Hepatocyte (in vitro differentiated cells): ENCODE measurements at regions not wholly inside any gene's neighbourhood (a gene's known extent, or its start where the extent isn't known, plus 50 kb on each side); places are given as distances from the start of the nearest gene placed in this dataset.

ENCODE experiments used
- DNase-seq: peaks from one replicate; pipeline ENCODE4 v3.0.0-alpha.2; 2016; ENCODE audit warnings: low spot score
- H2AFZ ChIP-seq: fragments of 200-600 bp; sonication (generic); 2 replicates; pipeline ENCODE4 v1.6.0; 2016; ENCODE audit warnings: antibody characterized with exemption, mild to moderate bottlenecking
- H3K27ac ChIP-seq: fragments of 200-600 bp; sonication (generic); 2 replicates; pipeline ENCODE4 v1.5.1; 2016; ENCODE audit warnings: mild to moderate bottlenecking
- H3K27me3 ChIP-seq: fragments of 200-600 bp; sonication (generic); 2 replicates; pipeline ENCODE4 v1.6.1; 2016
- H3K36me3 ChIP-seq: fragments of 200-600 bp; sonication (generic); replicated peaks from 2 replicates; pipeline ENCODE4 v1.5.1; 2016; ENCODE audit warnings: low read depth; ENCODE audit not compliant: insufficient read depth
- H3K4me1 ChIP-seq: fragments of 200-600 bp; sonication (generic); 2 replicates; pipeline ENCODE4 v1.5.1; 2016; ENCODE audit warnings: mild to moderate bottlenecking, moderate library complexity; ENCODE audit not compliant: insufficient read depth
- H3K4me2 ChIP-seq: fragments of 200-600 bp; sonication (generic); 2 replicates; pipeline ENCODE4 v1.6.0; 2016
- H3K4me3 ChIP-seq: fragments of 200-600 bp; sonication (generic); 2 replicates; pipeline ENCODE4 v1.5.1; 2016; ENCODE audit warnings: mild to moderate bottlenecking
- H3K79me2 ChIP-seq: fragments of 200-600 bp; sonication (generic); 2 replicates; pipeline ENCODE4 v1.6.0; 2017; ENCODE audit warnings: mild to moderate bottlenecking
- H3K9me2 ChIP-seq: fragments of 200-600 bp; sonication (generic); replicated peaks from 2 replicates; pipeline ENCODE4 v1.6.0; 2017; ENCODE audit warnings: mild to moderate bottlenecking; ENCODE audit not compliant: insufficient read depth
- H3K9me3 ChIP-seq: fragments of 200-600 bp; sonication (generic); 2 replicates; pipeline ENCODE4 v1.5.1; 2016; ENCODE audit warnings: low read depth, mild to moderate bottlenecking
- H4K20me1 ChIP-seq: fragments of 200-600 bp; sonication (generic); 2 replicates; pipeline ENCODE4 v1.6.0; 2016; ENCODE audit warnings: mild to moderate bottlenecking; ENCODE audit not compliant: insufficient read depth, poor library complexity, severe bottlenecking
- EZH2 ChIP-seq: fragments of 200-600 bp; sonication (generic); IDR thresholded peaks from 2 replicates; pipeline ENCODE4 v1.6.1; 2016; ENCODE audit warnings: antibody characterized with exemption, mild to moderate bottlenecking, borderline replicate concordance
- EZH2phosphoT487 ChIP-seq: fragments of 200-600 bp; sonication (generic); IDR thresholded peaks from one replicate; pipeline ENCODE4 v1.6.1; 2018; ENCODE audit warnings: antibody characterized with exemption, mild to moderate bottlenecking, low read depth, moderate library complexity; ENCODE audit not compliant: unreplicated experiment, severe bottlenecking
- WGBS: methylation state at CpG from one replicate; pipeline ENCODE4 v1.1.6; 2016; ENCODE audit warnings: low lambda C conversion rate; ENCODE audit errors: missing lambda C conversion rate; 5-methylcytosine and 5-hydroxymethylcytosine counted together
- TF ChIP-seq, protein P1 (sequence below): fragments of 200-600 bp; sonication (generic); IDR thresholded peaks from 2 replicates; pipeline ENCODE4 v1.5.1; 2016; ENCODE audit warnings: antibody characterized with exemption, mild to moderate bottlenecking; ENCODE audit not compliant: poor library complexity

DNA sequence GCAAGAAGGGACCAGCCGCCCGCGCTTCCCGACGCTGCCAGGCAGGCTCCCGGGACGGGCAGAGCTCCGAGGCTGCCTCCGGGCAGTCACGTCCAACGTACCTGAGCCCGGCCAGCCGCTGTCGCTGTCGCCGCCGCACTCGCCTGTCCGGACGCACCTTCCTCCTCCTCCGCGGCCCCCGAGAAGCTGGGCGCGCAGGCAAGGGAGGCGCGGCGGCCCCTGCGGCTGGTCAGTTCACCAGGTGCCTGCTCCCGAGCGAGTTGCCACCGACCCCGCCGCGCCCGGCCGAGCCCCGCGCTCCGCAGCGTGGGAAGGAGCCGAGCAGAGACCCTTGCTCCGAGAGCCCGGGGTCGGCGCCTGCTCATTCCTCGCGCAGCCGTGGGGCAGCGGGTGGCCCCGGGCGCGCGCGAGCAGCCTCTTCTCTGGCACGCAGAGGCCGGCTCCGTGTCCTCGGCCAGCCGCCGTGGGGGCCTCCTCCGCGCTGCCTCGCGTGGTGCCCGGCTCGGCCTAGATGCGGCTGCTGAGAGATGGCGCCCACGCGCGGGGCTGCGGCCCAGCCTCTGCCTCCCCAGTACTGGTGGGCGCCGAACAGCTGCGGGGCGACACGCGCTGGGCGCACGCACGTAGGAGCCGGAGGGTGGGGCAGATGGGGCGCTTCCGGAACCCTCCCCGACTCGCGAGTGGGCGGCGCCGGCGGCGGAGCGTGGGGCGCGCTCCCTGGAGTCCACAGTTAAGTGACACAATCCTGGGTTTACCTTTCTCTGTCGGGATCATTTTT, 419.4 kb downstream of the UQCRFS1 start:
- peak overlapping the region; percentile 81 for H3K4me2 ChIP-seq
- no peaks in the 10 kb centered on the region for H3K36me3 ChIP-seq
- H3K79me2 ChIP-seq: no peaks in the 10 kb centered on the region
- no peaks in the 10 kb centered on the region for H3K4me1 ChIP-seq
- no peaks in the 10 kb centered on the region for H3K9me2 ChIP-seq
- peak; percentile 5 for DNase-seq
- H3K27me3 ChIP-seq: peaks cover 56% of the 10 kb centered on the region
- no peak for TF ChIP-seq EZH2phosphoT487
- peak; percentile 53 for TF ChIP-seq EZH2
- TF ChIP-seq, protein P1, sequence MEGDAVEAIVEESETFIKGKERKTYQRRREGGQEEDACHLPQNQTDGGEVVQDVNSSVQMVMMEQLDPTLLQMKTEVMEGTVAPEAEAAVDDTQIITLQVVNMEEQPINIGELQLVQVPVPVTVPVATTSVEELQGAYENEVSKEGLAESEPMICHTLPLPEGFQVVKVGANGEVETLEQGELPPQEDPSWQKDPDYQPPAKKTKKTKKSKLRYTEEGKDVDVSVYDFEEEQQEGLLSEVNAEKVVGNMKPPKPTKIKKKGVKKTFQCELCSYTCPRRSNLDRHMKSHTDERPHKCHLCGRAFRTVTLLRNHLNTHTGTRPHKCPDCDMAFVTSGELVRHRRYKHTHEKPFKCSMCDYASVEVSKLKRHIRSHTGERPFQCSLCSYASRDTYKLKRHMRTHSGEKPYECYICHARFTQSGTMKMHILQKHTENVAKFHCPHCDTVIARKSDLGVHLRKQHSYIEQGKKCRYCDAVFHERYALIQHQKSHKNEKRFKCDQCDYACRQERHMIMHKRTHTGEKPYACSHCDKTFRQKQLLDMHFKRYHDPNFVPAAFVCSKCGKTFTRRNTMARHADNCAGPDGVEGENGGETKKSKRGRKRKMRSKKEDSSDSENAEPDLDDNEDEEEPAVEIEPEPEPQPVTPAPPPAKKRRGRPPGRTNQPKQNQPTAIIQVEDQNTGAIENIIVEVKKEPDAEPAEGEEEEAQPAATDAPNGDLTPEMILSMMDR: no peak
- H4K20me1 ChIP-seq: no peaks in the 10 kb centered on the region
- H3K27ac ChIP-seq: no peak overlapping the region
- no peaks in the 10 kb centered on the region for H3K9me3 ChIP-seq
- H3K4me3 ChIP-seq: no peak overlapping the region
- 2% methylated on average over 83 of the region's 97 CpGs for WGBS
- peak overlapping the region; percentile 31 for H2AFZ ChIP-seq

DNA sequence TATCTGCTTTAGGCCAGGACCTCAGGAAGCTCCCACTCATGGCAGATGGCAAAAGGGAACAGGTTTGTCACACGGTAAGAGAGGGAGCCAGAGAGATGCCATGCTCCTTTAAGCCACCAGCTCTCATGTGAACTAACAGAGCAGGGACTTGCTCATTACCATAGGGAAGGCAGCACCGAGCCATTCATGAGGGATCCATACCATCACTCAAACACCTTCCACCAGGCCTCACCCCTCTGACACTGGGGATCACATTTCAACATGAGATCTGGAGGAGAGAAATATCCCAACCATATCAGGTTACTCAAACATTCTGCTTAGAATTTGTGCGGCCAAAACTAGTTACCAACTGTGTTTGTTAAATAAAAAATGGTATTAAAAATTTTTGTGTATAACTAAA, 427.0 kb downstream of the UQCRFS1 start:
- no peak overlapping the region for H3K27ac ChIP-seq
- no peak overlapping the region for H2AFZ ChIP-seq
- H3K4me1 ChIP-seq: no peaks in the 10 kb centered on the region
- H3K9me3 ChIP-seq: no peaks in the 10 kb centered on the region
- peaks cover 2% of the 10 kb centered on the region for H3K9me2 ChIP-seq
- no peak overlapping the region for H3K4me2 ChIP-seq
- no peaks in the 10 kb centered on the region for H3K27me3 ChIP-seq
- no peak for DNase-seq
- H3K4me3 ChIP-seq: no peak overlapping the region
- H4K20me1 ChIP-seq: no peaks in the 10 kb centered on the region
- 49% methylated on average over 3 of the region's 3 CpGs for WGBS
- TF ChIP-seq EZH2: no peak
- TF ChIP-seq, protein P1: no peak
- TF ChIP-seq EZH2phosphoT487: no peak
- no peaks in the 10 kb centered on the region for H3K36me3 ChIP-seq
- no peaks in the 10 kb centered on the region for H3K79me2 ChIP-seq

DNA sequence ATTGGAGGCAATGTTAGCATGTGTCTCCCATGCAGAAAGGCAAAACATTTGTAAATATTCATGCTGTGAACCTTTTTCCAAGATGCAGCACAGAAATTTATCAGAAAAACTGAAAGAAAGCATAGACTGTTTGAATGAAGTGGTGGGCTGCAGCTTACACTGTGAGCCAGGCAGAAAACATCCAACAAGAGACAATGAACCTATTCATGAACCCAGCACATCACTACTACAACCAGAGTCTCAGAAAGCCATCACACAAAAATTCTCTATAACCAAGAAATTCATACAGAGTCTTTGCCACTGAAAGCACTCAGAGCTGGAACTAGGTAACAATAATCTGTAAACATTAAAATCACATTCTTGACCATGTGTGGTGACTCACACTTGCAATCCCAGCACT, 448.9 kb downstream of the UQCRFS1 start:
- no peak for DNase-seq
- TF ChIP-seq EZH2 (no peak), EZH2phosphoT487 (no peak)
- TF ChIP-seq, protein P1: no peak
- Histone ChIP-seq H3K4me1 (no peaks in the 10 kb centered on the region), H3K27ac (no peak overlapping the region), H3K4me2 (no peak overlapping the region), H3K4me3 (no peak overlapping the region), H2AFZ (no peak overlapping the region), H3K79me2 (no peaks in the 10 kb centered on the region), H3K36me3 (no peaks in the 10 kb centered on the region), H3K27me3 (no peaks in the 10 kb centered on the region), H4K20me1 (no peaks in the 10 kb centered on the region), H3K9me3 (no peaks in the 10 kb centered on the region), H3K9me2 (no peaks in the 10 kb centered on the region)
